Stomach (tissue), 4 donors: ENCODE measurements at regions not wholly inside any gene's neighbourhood (a gene's known extent, or its start where the extent isn't known, plus 50 kb on each side); places are given as distances from the start of the nearest gene placed in this dataset.

ENCODE experiments used
- CTCF ChIP-seq, 7 experiments: fragments of 450-650 bp in 4 of 7; fragments of 200-600 bp in 3 of 7; sonication (generic) in 3 of 7; IDR thresholded peaks; one replicate each; pipeline ENCODE4 v1.5.1; 2016 to 2019; ENCODE audit warnings: antibody characterized with exemption in 7 of 7, control low read depth in 2 of 7, mild to moderate bottlenecking in 1 of 7
- POLR2AphosphoS5 ChIP-seq, 3 donors: sonication (generic); formaldehyde crosslinking; IDR thresholded peaks; one replicate each; pipeline ENCODE4 v1.6.1; 2016; ENCODE audit warnings: antibody characterized with exemption in 3 of 3

GRCh38 chr4:188603646-188604045, 464.4 kb downstream of the TRIML1 start:
- no peak for TF ChIP-seq POLR2AphosphoS5 (IDR thresholded peaks at IDR 0.05)
- TF ChIP-seq CTCF (IDR thresholded peaks at IDR 0.05) = no peak
